HG02798 (cell line): ENCODE measurements at regions not wholly inside any gene's neighbourhood (a gene's known extent, or its start where the extent isn't known, plus 50 kb on each side); places are given as distances from the start of the nearest gene placed in this dataset.
"Not testable (repeated sequence)": the region's sequence is repeated elsewhere in the genome, so short reads cannot be mapped to it uniquely, and the experiment has no call there.

Source experiments
- ATAC-seq: cut with Tn5 transposase; IDR thresholded peaks from one replicate; pipeline ENCODE4 v1.9.1; 2021; ENCODE audit warnings: mild to moderate bottlenecking; ENCODE audit not compliant: unreplicated experiment, poor library complexity

- no peak for ATAC-seq
These were observed 979.0 kb downstream of the TMTC2 start for GRCh38 chr12:83665634-83666218.

GRCh38 chr12:83664650-83665049 is 977.9 kb downstream of the TMTC2 start:
- no peak for ATAC-seq

GRCh38 chr12:83660727-83661358 is 974.1 kb downstream of the TMTC2 start:
- no peak for ATAC-seq

GRCh38 chr12:83659321-83659720 is 972.6 kb downstream of the TMTC2 start:
- no peak for ATAC-seq

GRCh38 chr12:83656004-83656403 is 969.3 kb downstream of the TMTC2 start:
- no peak for ATAC-seq

GRCh38 chr12:83642205-83642604 is 955.5 kb downstream of the TMTC2 start:
- ATAC-seq = no peak

- ATAC-seq = no peak
These were observed 955.1 kb downstream of the TMTC2 start for GRCh38 chr12:83641789-83642188.

- no peak for ATAC-seq
These were observed 948.1 kb downstream of the TMTC2 start for GRCh38 chr12:83634726-83635267.

GRCh38 chr12:83630526-83630925 is 943.8 kb downstream of the TMTC2 start:
- ATAC-seq = no peak

GRCh38 chr12:83629931-83630330 is 943.2 kb downstream of the TMTC2 start:
- no peak for ATAC-seq

GRCh38 chr12:83622205-83622604 is 935.5 kb downstream of the TMTC2 start:
- ATAC-seq = no peak

GRCh38 chr12:83619973-83620372 is 933.3 kb downstream of the TMTC2 start:
- no peak for ATAC-seq

- ATAC-seq = no peak
These were observed 928.4 kb downstream of the TMTC2 start for GRCh38 chr12:83615152-83615551.

- ATAC-seq = no peak
These were observed 926.9 kb downstream of the TMTC2 start for GRCh38 chr12:83613586-83614110.

GRCh38 chr12:83603106-83603505 is 916.4 kb downstream of the TMTC2 start:
- no peak for ATAC-seq

- no peak for ATAC-seq
These were observed 888.6 kb downstream of the TMTC2 start for GRCh38 chr12:83575326-83575725.

GRCh38 chr12:83574142-83574541 is 887.4 kb downstream of the TMTC2 start:
- ATAC-seq = no peak

GRCh38 chr12:83573671-83574070 is 887.0 kb downstream of the TMTC2 start:
- ATAC-seq = no peak

GRCh38 chr12:83559650-83560049 is 872.9 kb downstream of the TMTC2 start:
- ATAC-seq = no peak

- ATAC-seq = not testable (repeated sequence)
These were observed 869.3 kb downstream of the TMTC2 start for GRCh38 chr12:83556040-83556439.

GRCh38 chr12:83541446-83541845 is 854.7 kb downstream of the TMTC2 start:
- ATAC-seq = no peak
